ENCODE measurements at regions not wholly inside any gene's neighbourhood (a gene's known extent, or its start where the extent isn't known, plus 50 kb on each side); places are given as distances from the start of the nearest gene placed in this dataset.

- Histone ChIP-seq H3K4me1 (ENCODE audit: control insufficient read depth, low read length) (no peaks in the 10 kb centered on the region), H3K9me3 (ENCODE audit: control insufficient read depth, insufficient read depth, low read length) (no peaks in the 10 kb centered on the region), H3K79me2 (ENCODE audit: control insufficient read depth, low read length) (no peaks in the 10 kb centered on the region), H3K4me3 (ENCODE audit: low read length) (no peak overlapping the region), H3K36me3 (ENCODE audit: control insufficient read depth, low read length) (no peaks in the 10 kb centered on the region), H3K4me2 (ENCODE audit: low read length) (no peak overlapping the region), H4K20me1 (ENCODE audit: control insufficient read depth, insufficient read depth, low read depth, low read length) (no peaks in the 10 kb centered on the region), H3K9me2 (replicated peaks; ENCODE audit: control insufficient read depth, low read length) (no peaks in the 10 kb centered on the region), H3K27me3 (ENCODE audit: control insufficient read depth, low read length) (no peaks in the 10 kb centered on the region), H3F3A (ENCODE audit: control insufficient read depth, insufficient read depth) (no peaks in the 10 kb centered on the region), H3K27ac (ENCODE audit: low read depth, low read length) (no peak overlapping the region)
- TF ChIP-seq EZH2phosphoT487 (IDR thresholded peaks at IDR 0.05; ENCODE audit: borderline replicate concordance, low read length) (no peak), CTCF (IDR thresholded peaks at IDR 0.05; ENCODE audit: low read depth, low read length, poor library complexity, severe bottlenecking) (no peak)
Observed at GRCh38 chr14:87283547-87283946, 709.4 kb downstream of the GALC start.

- no peaks in the 10 kb centered on the region for H3K4me1 ChIP-seq (ENCODE audit: control insufficient read depth, low read length)
- no peaks in the 10 kb centered on the region for H3K27me3 ChIP-seq (ENCODE audit: control insufficient read depth, low read length)
- H3K4me2 ChIP-seq (ENCODE audit: low read length): no peak overlapping the region
- no peaks in the 10 kb centered on the region for H3F3A ChIP-seq (ENCODE audit: control insufficient read depth, insufficient read depth)
- H4K20me1 ChIP-seq (ENCODE audit: control insufficient read depth, insufficient read depth, low read depth, low read length): no peaks in the 10 kb centered on the region
- no peaks in the 10 kb centered on the region for H3K9me2 ChIP-seq (replicated peaks; ENCODE audit: control insufficient read depth, low read length)
- H3K4me3 ChIP-seq (ENCODE audit: low read length): no peak overlapping the region
- no peaks in the 10 kb centered on the region for H3K9me3 ChIP-seq (ENCODE audit: control insufficient read depth, insufficient read depth, low read length)
- H3K27ac ChIP-seq (ENCODE audit: low read depth, low read length): no peak overlapping the region
- no peaks in the 10 kb centered on the region for H3K36me3 ChIP-seq (ENCODE audit: control insufficient read depth, low read length)
- H3K79me2 ChIP-seq (ENCODE audit: control insufficient read depth, low read length): no peaks in the 10 kb centered on the region
- TF ChIP-seq EZH2phosphoT487 (IDR thresholded peaks at IDR 0.05; ENCODE audit: borderline replicate concordance, low read length): no peak
- TF ChIP-seq CTCF (IDR thresholded peaks at IDR 0.05; ENCODE audit: low read depth, low read length, poor library complexity, severe bottlenecking): no peak
Observed at GRCh38 chr14:87282266-87282665, 710.7 kb downstream of the GALC start.

- Histone ChIP-seq H3K4me1 (ENCODE audit: control insufficient read depth, low read length) (no peaks in the 10 kb centered on the region), H3K4me3 (ENCODE audit: low read length) (no peak overlapping the region), H4K20me1 (ENCODE audit: control insufficient read depth, insufficient read depth, low read depth, low read length) (no peaks in the 10 kb centered on the region), H3K4me2 (ENCODE audit: low read length) (no peak overlapping the region), H3F3A (ENCODE audit: control insufficient read depth, insufficient read depth) (no peaks in the 10 kb centered on the region), H3K79me2 (ENCODE audit: control insufficient read depth, low read length) (no peaks in the 10 kb centered on the region), H3K9me3 (ENCODE audit: control insufficient read depth, insufficient read depth, low read length) (no peaks in the 10 kb centered on the region), H3K27me3 (ENCODE audit: control insufficient read depth, low read length) (no peaks in the 10 kb centered on the region), H3K36me3 (ENCODE audit: control insufficient read depth, low read length) (no peaks in the 10 kb centered on the region), H3K9me2 (replicated peaks; ENCODE audit: control insufficient read depth, low read length) (no peaks in the 10 kb centered on the region), H3K27ac (ENCODE audit: low read depth, low read length) (no peak overlapping the region)
- no peak for TF ChIP-seq CTCF (IDR thresholded peaks at IDR 0.05; ENCODE audit: low read depth, low read length, poor library complexity, severe bottlenecking)
- TF ChIP-seq EZH2phosphoT487 (IDR thresholded peaks at IDR 0.05; ENCODE audit: borderline replicate concordance, low read length): no peak
Observed at GRCh38 chr14:87278415-87278814, 714.6 kb downstream of the GALC start.

- Histone ChIP-seq H3K27me3 (ENCODE audit: control insufficient read depth, low read length) (no peaks in the 10 kb centered on the region), H3K9me3 (ENCODE audit: control insufficient read depth, insufficient read depth, low read length) (no peaks in the 10 kb centered on the region; the same call in 1 of the 2 replicates), H3K79me2 (ENCODE audit: control insufficient read depth, low read length) (no peaks in the 10 kb centered on the region), H3K9me2 (replicated peaks; ENCODE audit: control insufficient read depth, low read length) (no peaks in the 10 kb centered on the region), H3F3A (ENCODE audit: control insufficient read depth, insufficient read depth) (no peaks in the 10 kb centered on the region), H3K4me2 (ENCODE audit: low read length) (no peak overlapping the region), H4K20me1 (ENCODE audit: control insufficient read depth, insufficient read depth, low read depth, low read length) (no peaks in the 10 kb centered on the region), H3K36me3 (ENCODE audit: control insufficient read depth, low read length) (no peaks in the 10 kb centered on the region), H3K27ac (ENCODE audit: low read depth, low read length) (no peak overlapping the region), H3K4me3 (ENCODE audit: low read length) (no peak overlapping the region), H3K4me1 (ENCODE audit: control insufficient read depth, low read length) (no peaks in the 10 kb centered on the region)
- no peak for TF ChIP-seq CTCF (IDR thresholded peaks at IDR 0.05; ENCODE audit: low read depth, low read length, poor library complexity, severe bottlenecking)
- no peak for TF ChIP-seq EZH2phosphoT487 (IDR thresholded peaks at IDR 0.05; ENCODE audit: borderline replicate concordance, low read length)
Observed at GRCh38 chr14:87271331-87271730, 721.7 kb downstream of the GALC start.
